Liver (tissue), 8 donors: ENCODE measurements at regions not wholly inside any gene's neighbourhood (a gene's known extent, or its start where the extent isn't known, plus 50 kb on each side); places are given as distances from the start of the nearest gene placed in this dataset.

ENCODE experiments used
- DNase-seq: peaks from one replicate; pipeline ENCODE4 v3.0.0-alpha.2; 2017; ENCODE audit warnings: low spot score
- H3K27ac ChIP-seq, 2 donors: one replicate each; pipeline ENCODE4 v1.7.0; 2013; ENCODE audit warnings: inconsistent platforms in 2 of 2, low read length in 2 of 2, control low read depth in 1 of 2, low read depth in 1 of 2, mild to moderate bottlenecking in 1 of 2
- H3K27me3 ChIP-seq, 4 donors: one replicate each; pipeline versions ENCODE4 v1.6.1 to v1.7.0; 2013; ENCODE audit warnings: low read length in 3 of 4, inconsistent platforms in 1 of 4, mild to moderate bottlenecking in 1 of 4, moderate library complexity in 1 of 4; ENCODE audit not compliant: control insufficient read depth in 4 of 4, insufficient read depth in 4 of 4
- H3K36me3 ChIP-seq, 4 donors: one replicate each; pipeline versions ENCODE4 v1.6.1 to v1.7.0; 2013; ENCODE audit warnings: low read length in 3 of 4, mild to moderate bottlenecking in 3 of 4, low read depth in 1 of 4, moderate library complexity in 1 of 4; ENCODE audit not compliant: control insufficient read depth in 4 of 4, insufficient read depth in 3 of 4
- H3K4me1 ChIP-seq, 4 donors: one replicate each; pipeline versions ENCODE4 v1.6.1 to v1.7.0; 2013; ENCODE audit warnings: low read length in 3 of 4, mild to moderate bottlenecking in 3 of 4, moderate library complexity in 1 of 4; ENCODE audit not compliant: control insufficient read depth in 4 of 4, insufficient read depth in 4 of 4
- H3K4me3 ChIP-seq, 3 donors: one replicate each; pipeline versions ENCODE4 v1.6.1 to v1.7.0; 2013; ENCODE audit warnings: low read length in 3 of 3, control low read depth in 1 of 3, low read depth in 1 of 3, mild to moderate bottlenecking in 1 of 3
- H3K9ac ChIP-seq, 2 donors: one replicate each; pipeline ENCODE4 v1.7.0; 2013; ENCODE audit warnings: low read length in 2 of 2, mild to moderate bottlenecking in 2 of 2, moderate library complexity in 2 of 2, control low read depth in 1 of 2, low read depth in 1 of 2
- H3K9me3 ChIP-seq, 4 donors: one replicate each; pipeline versions ENCODE4 v1.6.1 to v1.7.0; 2013; ENCODE audit warnings: low read length in 3 of 4; ENCODE audit not compliant: control insufficient read depth in 4 of 4
- CTCF ChIP-seq: fragments of 150-350 bp; IDR thresholded peaks from 2 replicates; pipeline ENCODE4 v1.5.1; 2017; ENCODE audit warnings: improper control_type of control experiment, low read depth, low read length; ENCODE audit not compliant: missing input control
- EGR1 ChIP-seq, 2 donors: IDR thresholded peaks; 2 replicates each; pipeline ENCODE4 v1.6.1; 2016 to 2018; ENCODE audit warnings: antibody characterized with exemption in 2 of 2, low read depth in 2 of 2
- FOXA1 ChIP-seq: IDR thresholded peaks from 2 replicates; pipeline ENCODE4 v1.6.1; 2016; ENCODE audit warnings: antibody characterized with exemption
- FOXA2 ChIP-seq: IDR thresholded peaks from 2 replicates; pipeline ENCODE4 v1.6.1; 2016; ENCODE audit warnings: antibody characterized with exemption
- GABPA ChIP-seq, 2 donors: IDR thresholded peaks in 1 of 2; conservative IDR thresholded peaks in 1 of 2; 2 replicates each; pipeline ENCODE4 v1.6.1; 2016; ENCODE audit warnings: antibody characterized with exemption in 2 of 2, mild to moderate bottlenecking in 1 of 2, moderate library complexity in 1 of 2
- HNF4A ChIP-seq, 2 donors: conservative IDR thresholded peaks; 2 replicates each; pipeline ENCODE4 v1.6.1; 2016; ENCODE audit warnings: antibody characterized with exemption in 2 of 2, mild to moderate bottlenecking in 2 of 2
- HNF4G ChIP-seq: IDR thresholded peaks from 2 replicates; pipeline ENCODE4 v1.6.1; 2016; ENCODE audit warnings: antibody characterized with exemption
- JUND ChIP-seq, 2 donors: IDR thresholded peaks; 2 replicates each; pipeline ENCODE4 v1.6.1; 2016; ENCODE audit warnings: antibody characterized with exemption in 2 of 2
- MAX ChIP-seq: IDR thresholded peaks from 2 replicates; pipeline ENCODE4 v1.6.1; 2016; ENCODE audit warnings: antibody characterized with exemption
- NR2F2 ChIP-seq: IDR thresholded peaks from 2 replicates; pipeline ENCODE4 v1.6.1; 2016; ENCODE audit warnings: antibody characterized with exemption
- RAD21 ChIP-seq, 2 donors: IDR thresholded peaks; 2 replicates each; pipeline ENCODE4 v1.6.1; 2016; ENCODE audit warnings: antibody characterized with exemption in 2 of 2, mild to moderate bottlenecking in 2 of 2
- REST ChIP-seq: IDR thresholded peaks from 2 replicates; pipeline ENCODE4 v1.6.1; 2016; ENCODE audit warnings: antibody characterized with exemption, mild to moderate bottlenecking
- RXRA ChIP-seq, 2 donors: IDR thresholded peaks; 2 replicates each; pipeline ENCODE4 v1.6.1; 2017 to 2018; ENCODE audit warnings: antibody characterized with exemption in 2 of 2, mild to moderate bottlenecking in 1 of 2
- SP1 ChIP-seq: IDR thresholded peaks from 2 replicates; pipeline ENCODE4 v1.6.1; 2018; ENCODE audit warnings: antibody characterized with exemption, mild to moderate bottlenecking
- TAF1 ChIP-seq: conservative IDR thresholded peaks from 2 replicates; pipeline ENCODE4 v1.6.1; 2016; ENCODE audit warnings: antibody characterized with exemption, mild to moderate bottlenecking
- YY1 ChIP-seq: IDR thresholded peaks from 2 replicates; pipeline ENCODE4 v1.6.1; 2016; ENCODE audit warnings: antibody characterized with exemption, mild to moderate bottlenecking
- ZBTB33 ChIP-seq: IDR thresholded peaks from 2 replicates; pipeline ENCODE4 v1.6.1; 2016; ENCODE audit warnings: antibody characterized with exemption
- WGBS: extraction: QIAGEN DNeasy Blood & Tissue Kit; methylation state at CpG from one replicate; pipeline ENCODE4 v1.1.7; 2013; 5-methylcytosine and 5-hydroxymethylcytosine counted together
- TF ChIP-seq, protein P1 (sequence below): IDR thresholded peaks from 2 replicates; pipeline ENCODE4 v1.6.1; 2016; ENCODE audit warnings: antibody characterized with exemption
- donor health status: healthy.
- donor health status: healthy.
- donor health status: healthy.
- donor health status: healthy.
- donor health status: healthy.

DNA sequence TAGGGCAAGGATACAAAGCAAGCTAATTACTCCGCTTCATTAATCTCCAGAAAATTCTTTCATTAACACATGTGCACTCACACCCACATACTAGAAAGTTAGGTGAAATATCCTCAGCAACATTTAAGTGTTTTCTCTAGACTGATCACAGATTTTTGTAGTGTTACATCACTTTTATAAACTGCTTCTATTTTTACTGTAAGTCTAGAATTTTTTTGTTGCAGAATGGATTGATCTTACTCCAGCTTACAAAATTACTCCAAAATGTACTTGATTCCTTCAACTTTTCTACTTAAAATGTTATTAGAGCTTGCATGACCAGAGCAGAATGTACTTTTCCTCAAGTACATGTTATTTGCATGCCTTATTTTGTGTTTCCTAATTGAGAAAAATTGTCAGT is 2325.2 kb downstream of the PCDH7 start:
- no peak for DNase-seq
- Histone ChIP-seq H3K27ac (no peak overlapping the region), H3K9ac (no peak overlapping the region), H3K4me3 (no peak overlapping the region), H3K27me3 (no peaks in the 10 kb centered on the region), H3K36me3 (no peaks in the 10 kb centered on the region), H3K4me1 (peaks cover 0 to 2% (median 0%) of the 10 kb centered on the region in 4 donors), H3K9me3 (no peaks in the 10 kb centered on the region)
- no peak for TF ChIP-seq RAD21 (IDR thresholded peaks at IDR 0.05)
- TF ChIP-seq ZBTB33: no peak
- no peak for TF ChIP-seq REST
- TF ChIP-seq GABPA (IDR thresholded peaks at IDR 0.05 in 1 of 2, conservative IDR thresholded peaks at IDR 0.05 in 1 of 2): no peak
- no peak for TF ChIP-seq NR2F2
- no peak for TF ChIP-seq MAX
- no peak for TF ChIP-seq SP1
- TF ChIP-seq HNF4A (conservative IDR thresholded peaks at IDR 0.05): no peak
- TF ChIP-seq, protein P1, sequence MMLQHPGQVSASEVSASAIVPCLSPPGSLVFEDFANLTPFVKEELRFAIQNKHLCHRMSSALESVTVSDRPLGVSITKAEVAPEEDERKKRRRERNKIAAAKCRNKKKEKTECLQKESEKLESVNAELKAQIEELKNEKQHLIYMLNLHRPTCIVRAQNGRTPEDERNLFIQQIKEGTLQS: no peak
- 95% methylated on average over 1 of the region's 1 CpG for WGBS

GRCh38 chr4:33052241-33052640 is 2332.1 kb downstream of the PCDH7 start:
- H3K27me3 ChIP-seq: no peaks in the 10 kb centered on the region
- no peak overlapping the region for H3K9ac ChIP-seq
- no peaks in the 10 kb centered on the region for H3K36me3 ChIP-seq
- H3K4me3 ChIP-seq: no peak overlapping the region
- no peak overlapping the region for H3K27ac ChIP-seq
- TF ChIP-seq FOXA2 (no peak), FOXA1 (no peak), MAX (no peak), HNF4G (no peak), SP1 (no peak), REST (no peak), RAD21 (IDR thresholded peaks at IDR 0.05) (no peak), RXRA (IDR thresholded peaks at IDR 0.05) (no peak), TAF1 (no peak), YY1 (no peak), HNF4A (conservative IDR thresholded peaks at IDR 0.05) (no peak), JUND (IDR thresholded peaks at IDR 0.05) (no peak), GABPA (IDR thresholded peaks at IDR 0.05 in 1 of 2, conservative IDR thresholded peaks at IDR 0.05 in 1 of 2) (no peak), EGR1 (IDR thresholded peaks at IDR 0.05; ENCODE audit: low read depth in 2 of 2) (no peak), CTCF (no peak), NR2F2 (no peak), ZBTB33 (no peak)
- TF ChIP-seq, protein P1: no peak
- 63% methylated on average over 5 of the region's 5 CpGs for WGBS
- no peaks in the 10 kb centered on the region for H3K9me3 ChIP-seq
- DNase-seq: no peak
- H3K4me1 ChIP-seq: no peaks in the 10 kb centered on the region
